WTC11 (cell line): ENCODE measurements at regions not wholly inside any gene's neighbourhood (a gene's known extent, or its start where the extent isn't known, plus 50 kb on each side); places are given as distances from the start of the nearest gene placed in this dataset.
A peak's percentile ranks its signal among the peaks of the same experiment; 100 is the strongest.

Experiments used
- ATAC-seq: fragments of 200-7000 bp; cut with Tn5 transposase; 2 replicates; pipeline ENCODE4 v1.10.0; 2021; ENCODE audit warnings: mild to moderate bottlenecking, moderate library complexity
- CTCF ChIA-PET: fragments of 300-600 bp; sonication (Branson Sonifier 250); formaldehyde crosslinking; loops from one replicate; lab custom pipeline; 2021; ENCODE audit warnings: antibody characterized with exemption; lab: Charles Lee
- POLR2A ChIA-PET: fragments of 350-600 bp; sonication (Branson Sonifier 250); formaldehyde crosslinking; loops from one replicate; lab custom pipeline; 2021; ENCODE audit warnings: antibody characterized with exemption; lab: Charles Lee
- DNase-seq: peaks from one replicate; pipeline ENCODE4 v3.0.0; 2021; ENCODE audit warnings: low spot score
- H3K27ac Mint-ChIP-seq: 2 replicates; pipeline ENCODE4 v1.8.0; 2021; ENCODE audit warnings: mixed read lengths
- H3K27me3 Mint-ChIP-seq: 2 replicates; pipeline ENCODE4 v1.8.0; 2021; ENCODE audit warnings: low read depth, mild to moderate bottlenecking, moderate library complexity, mixed read lengths
- H3K36me3 Mint-ChIP-seq: 2 replicates; pipeline ENCODE4 v1.8.0; 2021; ENCODE audit warnings: mixed read lengths
- H3K4me1 Mint-ChIP-seq: 2 replicates; pipeline ENCODE4 v1.8.0; 2022; ENCODE audit warnings: mixed read lengths
- H3K4me3 Mint-ChIP-seq: 2 replicates; pipeline ENCODE4 v1.8.0; 2021; ENCODE audit warnings: mild to moderate bottlenecking, moderate library complexity, mixed read lengths
- H3K9me3 Mint-ChIP-seq: 2 replicates; pipeline ENCODE4 v1.8.0; 2021; ENCODE audit warnings: mixed read lengths
- FOXJ3 ChIP-seq: sonication (generic); formaldehyde crosslinking; IDR thresholded peaks from 2 replicates; pipeline ENCODE4 v1.9.0; 2021; ENCODE audit warnings: missing genetic modification reagents, mild to moderate bottlenecking, borderline replicate concordance
- IRF2 ChIP-seq: sonication (generic); formaldehyde crosslinking; IDR thresholded peaks from 2 replicates; pipeline ENCODE4 v1.8.0; 2022; ENCODE audit warnings: low read depth, missing genetic modification reagents, borderline replicate concordance
- NFATC4 ChIP-seq: fragments of 250-450 bp; sonication (Bioruptor Pico); IDR thresholded peaks from 2 replicates; pipeline ENCODE4 v1.9.0; 2021; ENCODE audit warnings: mild to moderate bottlenecking
- NFYB ChIP-seq: sonication (generic); formaldehyde crosslinking; conservative IDR thresholded peaks from 2 replicates; pipeline ENCODE4 v1.8.0; 2022; ENCODE audit warnings: low read depth, missing genetic modification reagents
- NR1H2 ChIP-seq: sonication (generic); formaldehyde crosslinking; IDR thresholded peaks from 2 replicates; pipeline ENCODE4 v1.9.0; 2021; ENCODE audit warnings: mild to moderate bottlenecking, moderate library complexity, missing genetic modification reagents
- SMAD3 ChIP-seq: sonication (generic); formaldehyde crosslinking; IDR thresholded peaks from 2 replicates; pipeline ENCODE4 v1.8.0; 2022; ENCODE audit warnings: missing genetic modification reagents, mild to moderate bottlenecking, borderline replicate concordance
- TEAD1 ChIP-seq: sonication (generic); formaldehyde crosslinking; IDR thresholded peaks from 2 replicates; pipeline ENCODE4 v1.8.0; 2022; ENCODE audit warnings: mild to moderate bottlenecking, missing genetic modification reagents
- TEAD4 ChIP-seq: sonication (generic); formaldehyde crosslinking; IDR thresholded peaks from 2 replicates; pipeline ENCODE4 v1.8.0; 2022; ENCODE audit warnings: mild to moderate bottlenecking, missing genetic modification reagents
- ZNF121 ChIP-seq: sonication (generic); formaldehyde crosslinking; IDR thresholded peaks from 2 replicates; pipeline ENCODE4 v1.8.0; 2023; ENCODE audit warnings: missing genetic modification reagents
- TF ChIP-seq, protein P1 (sequence below): fragments of 250-450 bp; sonication (Bioruptor Pico); IDR thresholded peaks from 2 replicates; pipeline ENCODE4 v2.1.2; 2022; ENCODE audit warnings: mild to moderate bottlenecking, moderate library complexity
- TF ChIP-seq, protein P2 (sequence below): sonication (generic); formaldehyde crosslinking; IDR thresholded peaks from 2 replicates; pipeline ENCODE4 v1.8.1; 2022; ENCODE audit warnings: low read depth, missing genetic modification reagents, borderline replicate concordance
- TF ChIP-seq, protein P3 (sequence below): sonication (generic); formaldehyde crosslinking; IDR thresholded peaks from 2 replicates; pipeline ENCODE4 v1.8.0; 2022; ENCODE audit warnings: mild to moderate bottlenecking, missing genetic modification reagents
- TF ChIP-seq, protein P4 (sequence below): sonication (generic); formaldehyde crosslinking; IDR thresholded peaks from 2 replicates; pipeline ENCODE4 v1.8.0; 2022; ENCODE audit warnings: mild to moderate bottlenecking, missing genetic modification reagents
- TF ChIP-seq, protein P5 (sequence below): fragments of 250-450 bp; sonication (Bioruptor Pico); IDR thresholded peaks from 2 replicates; pipeline ENCODE4 v1.9.0; 2021; ENCODE audit warnings: mild to moderate bottlenecking
- TF ChIP-seq, protein P6 (sequence below): sonication (generic); formaldehyde crosslinking; IDR thresholded peaks from 2 replicates; pipeline ENCODE4 v1.8.0; 2023; ENCODE audit warnings: missing genetic modification reagents, mild to moderate bottlenecking, borderline replicate concordance
- TF ChIP-seq, protein P7 (sequence below): sonication (generic); formaldehyde crosslinking; IDR thresholded peaks from 2 replicates; pipeline ENCODE4 v1.8.1; 2022; ENCODE audit warnings: mild to moderate bottlenecking, moderate library complexity, missing genetic modification reagents

DNA sequence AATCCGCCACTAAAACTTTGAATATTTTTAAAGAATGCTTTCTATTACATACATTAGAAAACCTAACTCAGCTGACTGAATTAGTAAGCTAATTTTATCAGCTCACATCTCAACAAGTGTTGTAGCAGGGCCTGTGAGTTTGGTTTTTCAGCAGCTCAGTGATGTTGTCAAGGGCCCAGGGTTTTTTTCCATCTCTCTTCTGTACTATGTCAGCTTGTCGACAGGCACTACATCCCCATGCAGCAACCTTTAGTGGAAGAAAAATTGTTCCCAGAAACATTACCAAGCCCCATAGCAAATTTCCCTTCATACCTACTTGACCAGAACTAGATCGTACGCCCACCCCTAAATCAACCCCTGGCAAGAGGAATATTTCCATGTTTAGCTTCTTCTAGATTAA, 170.3 kb upstream of the TNFAIP3 start:
- H3K9me3 Mint-ChIP-seq = peaks cover 1% of the 10 kb centered on the region
- CTCF ChIA-PET = interaction anchor here (0.8 to 4.2 kb wide), 8 partner anchors 8 to 310 kb away, joined by 3 to 17 read pairs (median 5); no protein-coding TSS in a partner anchor

DNA sequence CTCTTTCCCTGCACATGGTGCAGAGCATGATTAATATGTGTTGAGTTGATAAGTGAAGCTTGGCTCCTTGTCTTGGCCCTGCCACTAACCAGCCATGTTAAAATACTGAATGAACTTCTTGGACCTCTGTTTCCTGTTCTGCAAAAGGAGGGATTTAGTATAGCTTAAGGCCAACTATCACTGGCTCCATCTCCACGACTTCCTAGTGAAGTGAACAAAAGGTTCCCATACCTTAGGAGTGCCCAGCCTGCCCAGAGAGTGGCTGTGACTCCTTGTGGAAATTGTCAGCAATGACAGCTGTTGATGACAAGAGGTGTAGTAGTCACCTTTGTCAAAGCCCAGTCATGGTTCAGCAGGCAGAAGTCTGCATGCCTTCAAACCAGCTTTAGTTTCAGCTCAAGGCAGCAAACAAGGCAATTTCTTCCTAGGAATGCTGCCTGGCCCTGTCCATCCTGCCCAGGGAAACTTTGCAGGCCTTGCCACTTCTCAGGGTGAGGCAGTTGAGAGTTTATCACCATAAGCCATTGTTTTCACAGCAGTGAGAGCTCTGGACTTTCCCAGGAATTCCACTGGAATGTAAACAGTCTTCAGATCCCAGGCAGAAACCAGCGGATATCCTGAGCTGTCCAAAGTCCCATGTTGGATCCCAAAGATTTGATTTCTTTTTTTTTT, 169.7 kb upstream of the TNFAIP3 start:
- CTCF ChIA-PET = interaction anchor here (0.8 to 4.2 kb wide), 13 partner anchors 7 to 608 kb away, joined by 3 to 17 read pairs (median 5); no protein-coding TSS in a partner anchor
- ATAC-seq = peak; percentile 85
- TF ChIP-seq ZNF121 (CRISPR knock-in tag) (no peak), TEAD1 (no peak), NFATC4 (CRISPR knock-in tag) (no peak), TEAD4 (CRISPR knock-in tag) (no peak)
- TF ChIP-seq, protein P1, sequence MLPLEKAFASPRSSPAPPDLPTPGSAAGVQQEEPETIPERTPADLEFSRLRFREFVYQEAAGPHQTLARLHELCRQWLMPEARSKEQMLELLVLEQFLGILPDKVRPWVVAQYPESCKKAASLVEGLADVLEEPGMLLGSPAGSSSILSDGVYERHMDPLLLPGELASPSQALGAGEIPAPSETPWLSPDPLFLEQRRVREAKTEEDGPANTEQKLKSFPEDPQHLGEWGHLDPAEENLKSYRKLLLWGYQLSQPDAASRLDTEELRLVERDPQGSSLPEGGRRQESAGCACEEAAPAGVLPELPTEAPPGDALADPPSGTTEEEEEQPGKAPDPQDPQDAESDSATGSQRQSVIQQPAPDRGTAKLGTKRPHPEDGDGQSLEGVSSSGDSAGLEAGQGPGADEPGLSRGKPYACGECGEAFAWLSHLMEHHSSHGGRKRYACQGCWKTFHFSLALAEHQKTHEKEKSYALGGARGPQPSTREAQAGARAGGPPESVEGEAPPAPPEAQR = no peak
- TF ChIP-seq, protein P2, sequence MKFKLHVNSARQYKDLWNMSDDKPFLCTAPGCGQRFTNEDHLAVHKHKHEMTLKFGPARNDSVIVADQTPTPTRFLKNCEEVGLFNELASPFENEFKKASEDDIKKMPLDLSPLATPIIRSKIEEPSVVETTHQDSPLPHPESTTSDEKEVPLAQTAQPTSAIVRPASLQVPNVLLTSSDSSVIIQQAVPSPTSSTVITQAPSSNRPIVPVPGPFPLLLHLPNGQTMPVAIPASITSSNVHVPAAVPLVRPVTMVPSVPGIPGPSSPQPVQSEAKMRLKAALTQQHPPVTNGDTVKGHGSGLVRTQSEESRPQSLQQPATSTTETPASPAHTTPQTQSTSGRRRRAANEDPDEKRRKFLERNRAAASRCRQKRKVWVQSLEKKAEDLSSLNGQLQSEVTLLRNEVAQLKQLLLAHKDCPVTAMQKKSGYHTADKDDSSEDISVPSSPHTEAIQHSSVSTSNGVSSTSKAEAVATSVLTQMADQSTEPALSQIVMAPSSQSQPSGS = no peak
- TF ChIP-seq, protein P3, sequence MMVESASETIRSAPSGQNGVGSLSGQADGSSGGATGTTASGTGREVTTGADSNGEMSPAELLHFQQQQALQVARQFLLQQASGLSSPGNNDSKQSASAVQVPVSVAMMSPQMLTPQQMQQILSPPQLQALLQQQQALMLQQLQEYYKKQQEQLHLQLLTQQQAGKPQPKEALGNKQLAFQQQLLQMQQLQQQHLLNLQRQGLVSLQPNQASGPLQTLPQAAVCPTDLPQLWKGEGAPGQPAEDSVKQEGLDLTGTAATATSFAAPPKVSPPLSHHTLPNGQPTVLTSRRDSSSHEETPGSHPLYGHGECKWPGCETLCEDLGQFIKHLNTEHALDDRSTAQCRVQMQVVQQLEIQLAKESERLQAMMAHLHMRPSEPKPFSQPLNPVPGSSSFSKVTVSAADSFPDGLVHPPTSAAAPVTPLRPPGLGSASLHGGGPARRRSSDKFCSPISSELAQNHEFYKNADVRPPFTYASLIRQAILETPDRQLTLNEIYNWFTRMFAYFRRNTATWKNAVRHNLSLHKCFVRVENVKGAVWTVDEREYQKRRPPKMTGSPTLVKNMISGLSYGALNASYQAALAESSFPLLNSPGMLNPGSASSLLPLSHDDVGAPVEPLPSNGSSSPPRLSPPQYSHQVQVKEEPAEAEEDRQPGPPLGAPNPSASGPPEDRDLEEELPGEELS (CRISPR knock-in tag) = no peak
- TF ChIP-seq, all 79 proteins: peak for 0
- POLR2A ChIA-PET = no interaction called here
- Mint-ChIP-seq H3K9me3 (no peaks in the 10 kb centered on the region), H3K27ac (peak overlapping the region; percentile 52; the same call in 1 of the 2 replicates), H3K27me3 (no peaks in the 10 kb centered on the region), H3K36me3 (no peaks in the 10 kb centered on the region), H3K4me3 (no peak overlapping the region), H3K4me1 (peaks cover 12% of the 10 kb centered on the region)
- peak; percentile 19 for DNase-seq

More for the DNA sequence above, 170.3 kb upstream of the TNFAIP3 start:
- no peak for ATAC-seq
- Mint-ChIP-seq H3K4me1 (peaks cover 12% of the 10 kb centered on the region), H3K36me3 (no peaks in the 10 kb centered on the region), H3K27me3 (no peaks in the 10 kb centered on the region), H3K4me3 (no peak overlapping the region), H3K27ac (no peak overlapping the region)
- POLR2A ChIA-PET = no interaction called here
- TF ChIP-seq, protein P4, sequence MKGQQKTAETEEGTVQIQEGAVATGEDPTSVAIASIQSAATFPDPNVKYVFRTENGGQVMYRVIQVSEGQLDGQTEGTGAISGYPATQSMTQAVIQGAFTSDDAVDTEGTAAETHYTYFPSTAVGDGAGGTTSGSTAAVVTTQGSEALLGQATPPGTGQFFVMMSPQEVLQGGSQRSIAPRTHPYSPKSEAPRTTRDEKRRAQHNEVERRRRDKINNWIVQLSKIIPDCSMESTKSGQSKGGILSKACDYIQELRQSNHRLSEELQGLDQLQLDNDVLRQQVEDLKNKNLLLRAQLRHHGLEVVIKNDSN = no peak
- TF ChIP-seq SMAD3 (CRISPR knock-in tag) (no peak), NFYB (no peak), NR1H2 (CRISPR knock-in tag) (no peak), IRF2 (no peak), FOXJ3 (CRISPR knock-in tag) (no peak)
- TF ChIP-seq, protein P5, sequence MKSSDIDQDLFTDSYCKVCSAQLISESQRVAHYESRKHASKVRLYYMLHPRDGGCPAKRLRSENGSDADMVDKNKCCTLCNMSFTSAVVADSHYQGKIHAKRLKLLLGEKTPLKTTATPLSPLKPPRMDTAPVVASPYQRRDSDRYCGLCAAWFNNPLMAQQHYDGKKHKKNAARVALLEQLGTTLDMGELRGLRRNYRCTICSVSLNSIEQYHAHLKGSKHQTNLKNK (CRISPR knock-in tag) = no peak
- TF ChIP-seq, protein P6, sequence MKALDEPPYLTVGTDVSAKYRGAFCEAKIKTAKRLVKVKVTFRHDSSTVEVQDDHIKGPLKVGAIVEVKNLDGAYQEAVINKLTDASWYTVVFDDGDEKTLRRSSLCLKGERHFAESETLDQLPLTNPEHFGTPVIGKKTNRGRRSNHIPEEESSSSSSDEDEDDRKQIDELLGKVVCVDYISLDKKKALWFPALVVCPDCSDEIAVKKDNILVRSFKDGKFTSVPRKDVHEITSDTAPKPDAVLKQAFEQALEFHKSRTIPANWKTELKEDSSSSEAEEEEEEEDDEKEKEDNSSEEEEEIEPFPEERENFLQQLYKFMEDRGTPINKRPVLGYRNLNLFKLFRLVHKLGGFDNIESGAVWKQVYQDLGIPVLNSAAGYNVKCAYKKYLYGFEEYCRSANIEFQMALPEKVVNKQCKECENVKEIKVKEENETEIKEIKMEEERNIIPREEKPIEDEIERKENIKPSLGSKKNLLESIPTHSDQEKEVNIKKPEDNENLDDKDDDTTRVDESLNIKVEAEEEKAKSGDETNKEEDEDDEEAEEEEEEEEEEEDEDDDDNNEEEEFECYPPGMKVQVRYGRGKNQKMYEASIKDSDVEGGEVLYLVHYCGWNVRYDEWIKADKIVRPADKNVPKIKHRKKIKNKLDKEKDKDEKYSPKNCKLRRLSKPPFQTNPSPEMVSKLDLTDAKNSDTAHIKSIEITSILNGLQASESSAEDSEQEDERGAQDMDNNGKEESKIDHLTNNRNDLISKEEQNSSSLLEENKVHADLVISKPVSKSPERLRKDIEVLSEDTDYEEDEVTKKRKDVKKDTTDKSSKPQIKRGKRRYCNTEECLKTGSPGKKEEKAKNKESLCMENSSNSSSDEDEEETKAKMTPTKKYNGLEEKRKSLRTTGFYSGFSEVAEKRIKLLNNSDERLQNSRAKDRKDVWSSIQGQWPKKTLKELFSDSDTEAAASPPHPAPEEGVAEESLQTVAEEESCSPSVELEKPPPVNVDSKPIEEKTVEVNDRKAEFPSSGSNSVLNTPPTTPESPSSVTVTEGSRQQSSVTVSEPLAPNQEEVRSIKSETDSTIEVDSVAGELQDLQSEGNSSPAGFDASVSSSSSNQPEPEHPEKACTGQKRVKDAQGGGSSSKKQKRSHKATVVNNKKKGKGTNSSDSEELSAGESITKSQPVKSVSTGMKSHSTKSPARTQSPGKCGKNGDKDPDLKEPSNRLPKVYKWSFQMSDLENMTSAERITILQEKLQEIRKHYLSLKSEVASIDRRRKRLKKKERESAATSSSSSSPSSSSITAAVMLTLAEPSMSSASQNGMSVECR (CRISPR knock-in tag) = no peak
- TF ChIP-seq, protein P7, sequence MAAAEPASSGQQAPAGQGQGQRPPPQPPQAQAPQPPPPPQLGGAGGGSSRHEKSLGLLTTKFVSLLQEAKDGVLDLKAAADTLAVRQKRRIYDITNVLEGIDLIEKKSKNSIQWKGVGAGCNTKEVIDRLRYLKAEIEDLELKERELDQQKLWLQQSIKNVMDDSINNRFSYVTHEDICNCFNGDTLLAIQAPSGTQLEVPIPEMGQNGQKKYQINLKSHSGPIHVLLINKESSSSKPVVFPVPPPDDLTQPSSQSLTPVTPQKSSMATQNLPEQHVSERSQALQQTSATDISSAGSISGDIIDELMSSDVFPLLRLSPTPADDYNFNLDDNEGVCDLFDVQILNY (CRISPR knock-in tag) = no peak
- DNase-seq = no peak
